ENCODE measurements at regions not wholly inside any gene's neighbourhood (a gene's known extent, or its start where the extent isn't known, plus 50 kb on each side); places are given as distances from the start of the nearest gene placed in this dataset.

DNA sequence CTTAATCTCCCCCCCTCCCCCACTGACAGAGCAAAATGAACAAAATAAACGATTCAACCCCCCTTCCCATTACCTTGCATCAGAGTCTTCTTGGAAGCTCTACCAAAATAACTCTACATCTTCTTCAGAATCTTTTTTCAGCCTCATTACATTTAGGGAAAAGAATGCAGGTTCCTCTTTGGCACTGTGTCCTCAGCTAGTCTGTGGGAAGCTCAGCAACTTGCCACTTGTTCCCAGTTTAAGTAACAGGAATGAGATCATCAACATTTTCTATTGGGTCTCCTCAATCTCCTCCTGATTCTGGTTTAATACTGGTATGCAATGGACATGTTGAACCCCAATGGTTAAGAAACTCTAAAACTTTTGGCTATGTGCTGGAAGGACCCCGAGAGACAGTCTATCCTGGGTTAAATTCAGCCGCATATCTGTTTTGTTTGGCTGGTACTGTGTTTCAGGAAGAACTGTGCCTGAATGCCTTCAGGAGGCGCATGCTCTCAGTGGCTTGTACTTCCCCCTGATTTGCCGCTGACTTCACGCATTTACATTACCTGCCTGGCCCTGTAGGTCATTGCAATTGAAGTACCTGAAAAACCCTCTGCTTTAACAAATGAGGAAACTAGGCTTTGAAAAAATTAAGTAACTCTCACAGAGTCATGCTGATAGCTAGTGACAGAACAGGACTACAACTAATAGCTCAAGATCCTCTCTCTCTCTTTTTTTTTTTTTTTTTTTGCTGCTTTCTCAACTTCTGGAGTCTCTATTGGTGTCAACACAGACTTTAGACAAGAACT, 78.1 kb upstream of the HMHB1 start:
- no TSS peak for BruUV-seq (replicated peaks)
- POLR2A ChIA-PET, result interaction anchor here (0.6 kb wide), 1 partner anchor 158 kb away, joined by 4 read pairs; no protein-coding TSS in a partner anchor
- ATAC-seq (no peak), DNase-seq (ENCODE audit: extremely low read depth in 1 of 4, low spot score in 3 of 4) (no peak), FAIRE-seq (no peak)
- Histone ChIP-seq H3K4me2 (ENCODE audit: insufficient read depth, low read length) (no peak overlapping the region), H2AFZ (ENCODE audit: low read depth, low read length) (no peak overlapping the region), H3K9me3 (replicated peaks; ENCODE audit: control insufficient read depth, insufficient read depth, low read depth, low read length) (no peaks in the 10 kb centered on the region), H3K27ac (ENCODE audit: extremely low read depth, low read depth, low read length) (no peak overlapping the region), H3K79me2 (ENCODE audit: control insufficient read depth, insufficient read depth, low read length) (no peaks in the 10 kb centered on the region), H3K27me3 (ENCODE audit: control insufficient read depth in 2 of 2, insufficient read depth in 2 of 2, low read length in 2 of 2) (peaks cover 0 to 4% of the 10 kb centered on the region in 2 experiments; a peak in 1 of 5 replicates), H3K4me1 (replicated peaks in 1 of 2; ENCODE audit: control insufficient read depth in 2 of 2, insufficient read depth in 2 of 2, low read length in 2 of 2) (no peaks in the 10 kb centered on the region), H3K9me1 (ENCODE audit: control insufficient read depth, insufficient read depth, low read length) (no peaks in the 10 kb centered on the region), H4K20me1 (replicated peaks; ENCODE audit: control insufficient read depth, insufficient read depth, low read length) (no peaks in the 10 kb centered on the region), H3K36me3 (ENCODE audit: control insufficient read depth, insufficient read depth, low read length) (no peaks in the 10 kb centered on the region), H3K9ac (ENCODE audit: insufficient read depth in 1 of 2, low read depth in 2 of 2, low read length in 2 of 2) (no peak overlapping the region), H3K4me3 (no peak overlapping the region)
- intact Hi-C loops (cut with micrococcal nuclease), result no loop called here
- in situ Hi-C loops (cut with MboI), result no loop called here
- WGBS (ENCODE audit: insufficient coverage, low coverage, missing lambda C conversion rate), result 0% methylated on average over 6 of the region's 6 CpGs
- CTCF ChIA-PET (ENCODE audit: low intra/inter-chr PET ratio), result no interaction called here
- TF ChIP-seq SMAD3 (CRISPR knock-in tag; conservative IDR thresholded peaks at IDR 0.05), result no peak
- no peak for TF ChIP-seq POLR2H (tag; IDR thresholded peaks at IDR 0.05; ENCODE audit: low read depth)
- TF ChIP-seq DDX20 (tag; IDR thresholded peaks at IDR 0.05; ENCODE audit: low read depth), result no peak
- TF ChIP-seq ZNF263 (CRISPR knock-in tag; IDR thresholded peaks at IDR 0.05; ENCODE audit: borderline replicate concordance), result no peak
- no peak for TF ChIP-seq ZBTB1 (CRISPR knock-in tag; IDR thresholded peaks at IDR 0.05; ENCODE audit: borderline replicate concordance, low read depth)
- TF ChIP-seq PHB2 (IDR thresholded peaks at IDR 0.05; ENCODE audit: low read depth), result no peak
- TF ChIP-seq NFRKB (IDR thresholded peaks at IDR 0.05; ENCODE audit: low read depth), result no peak
- no peak for TF ChIP-seq SRSF1 (IDR thresholded peaks at IDR 0.05; ENCODE audit: low read depth, low read length)
- TF ChIP-seq PHF21A (IDR thresholded peaks at IDR 0.05; ENCODE audit: borderline replicate concordance, low read depth), result no peak
- no peak for TF ChIP-seq POLR3G (IDR thresholded peaks at IDR 0.05; ENCODE audit: extremely low read depth, insufficient read length, insufficient replicate concordance)
- no peak for TF ChIP-seq ETV5 (CRISPR knock-in tag; IDR thresholded peaks at IDR 0.05; ENCODE audit: low read depth)
- no peak for TF ChIP-seq NR3C1 (CRISPR knock-in tag; IDR thresholded peaks at IDR 0.05)
- no peak for TF ChIP-seq ZNF77 (CRISPR knock-in tag; IDR thresholded peaks at IDR 0.05)
- no peak for TF ChIP-seq HDAC2 (IDR thresholded peaks at IDR 0.05)
- TF ChIP-seq, protein P1, sequence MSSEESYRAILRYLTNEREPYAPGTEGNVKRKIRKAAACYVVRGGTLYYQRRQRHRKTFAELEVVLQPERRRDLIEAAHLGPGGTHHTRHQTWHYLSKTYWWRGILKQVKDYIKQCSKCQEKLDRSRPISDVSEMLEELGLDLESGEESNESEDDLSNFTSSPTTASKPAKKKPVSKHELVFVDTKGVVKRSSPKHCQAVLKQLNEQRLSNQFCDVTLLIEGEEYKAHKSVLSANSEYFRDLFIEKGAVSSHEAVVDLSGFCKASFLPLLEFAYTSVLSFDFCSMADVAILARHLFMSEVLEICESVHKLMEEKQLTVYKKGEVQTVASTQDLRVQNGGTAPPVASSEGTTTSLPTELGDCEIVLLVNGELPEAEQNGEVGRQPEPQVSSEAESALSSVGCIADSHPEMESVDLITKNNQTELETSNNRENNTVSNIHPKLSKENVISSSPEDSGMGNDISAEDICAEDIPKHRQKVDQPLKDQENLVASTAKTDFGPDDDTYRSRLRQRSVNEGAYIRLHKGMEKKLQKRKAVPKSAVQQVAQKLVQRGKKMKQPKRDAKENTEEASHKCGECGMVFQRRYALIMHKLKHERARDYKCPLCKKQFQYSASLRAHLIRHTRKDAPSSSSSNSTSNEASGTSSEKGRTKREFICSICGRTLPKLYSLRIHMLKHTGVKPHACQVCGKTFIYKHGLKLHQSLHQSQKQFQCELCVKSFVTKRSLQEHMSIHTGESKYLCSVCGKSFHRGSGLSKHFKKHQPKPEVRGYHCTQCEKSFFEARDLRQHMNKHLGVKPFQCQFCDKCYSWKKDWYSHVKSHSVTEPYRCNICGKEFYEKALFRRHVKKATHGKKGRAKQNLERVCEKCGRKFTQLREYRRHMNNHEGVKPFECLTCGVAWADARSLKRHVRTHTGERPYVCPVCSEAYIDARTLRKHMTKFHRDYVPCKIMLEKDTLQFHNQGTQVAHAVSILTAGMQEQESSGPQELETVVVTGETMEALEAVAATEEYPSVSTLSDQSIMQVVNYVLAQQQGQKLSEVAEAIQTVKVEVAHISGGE (CRISPR knock-in tag; IDR thresholded peaks at IDR 0.05), result no peak
- no peak for TF ChIP-seq MECOM (CRISPR knock-in tag; IDR thresholded peaks at IDR 0.05)
- TF ChIP-seq, protein P2, sequence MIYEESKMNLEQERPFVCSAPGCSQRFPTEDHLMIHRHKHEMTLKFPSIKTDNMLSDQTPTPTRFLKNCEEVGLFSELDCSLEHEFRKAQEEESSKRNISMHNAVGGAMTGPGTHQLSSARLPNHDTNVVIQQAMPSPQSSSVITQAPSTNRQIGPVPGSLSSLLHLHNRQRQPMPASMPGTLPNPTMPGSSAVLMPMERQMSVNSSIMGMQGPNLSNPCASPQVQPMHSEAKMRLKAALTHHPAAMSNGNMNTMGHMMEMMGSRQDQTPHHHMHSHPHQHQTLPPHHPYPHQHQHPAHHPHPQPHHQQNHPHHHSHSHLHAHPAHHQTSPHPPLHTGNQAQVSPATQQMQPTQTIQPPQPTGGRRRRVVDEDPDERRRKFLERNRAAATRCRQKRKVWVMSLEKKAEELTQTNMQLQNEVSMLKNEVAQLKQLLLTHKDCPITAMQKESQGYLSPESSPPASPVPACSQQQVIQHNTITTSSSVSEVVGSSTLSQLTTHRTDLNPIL (CRISPR knock-in tag; IDR thresholded peaks at IDR 0.05), result no peak
- TF ChIP-seq ZNF239 (CRISPR knock-in tag; IDR thresholded peaks at IDR 0.05), result no peak
- TF ChIP-seq ZKSCAN1 (IDR thresholded peaks at IDR 0.05; ENCODE audit: low read depth, low read length), result no peak

All from K562 (cell line).